GM12878 (cell line): ENCODE measurements at regions not wholly inside any gene's neighbourhood (a gene's known extent, or its start where the extent isn't known, plus 50 kb on each side); places are given as distances from the start of the nearest gene placed in this dataset.

Experiments
- ATAC-seq: fragments of 200-7000 bp; cut with Tn5 transposase; 3 replicates; pipeline ENCODE4 v1.9.1; 2020; ENCODE audit warnings: mild to moderate bottlenecking, moderate library complexity
- BruUV-seq: library from RNA; stranded (reverse); fragments of 400-500 nt; replicated peaks from 2 replicates; lab custom pipeline; 2021; lab: Mats Ljungman, UMichigan
- CTCF ChIA-PET: fragments of 300-600 bp; sonication (Branson Sonifier 250); formaldehyde crosslinking; extraction: SDS; loops from one replicate; lab custom pipeline; 2021; ENCODE audit warnings: inconsistent platforms; lab: Yijun Ruan, JAX
- POLR2A ChIA-PET: fragments of 350-600 bp; formaldehyde crosslinking; extraction: SDS; loops from one replicate; lab custom pipeline; 2021; ENCODE audit warnings: inconsistent platforms; lab: Charles Lee
- RAD21 ChIA-PET: fragments of 300-600 bp; sonication (Branson Sonifier 250); formaldehyde crosslinking; loops from one replicate; lab custom pipeline; 2023; ENCODE audit warnings: antibody characterized with exemption; ENCODE audit not compliant: unreplicated experiment; lab: Charles Lee
- SMC1A ChIA-PET: fragments of 300-600 bp; sonication (Branson Sonifier 250); formaldehyde crosslinking; loops from one replicate; lab custom pipeline; 2023; ENCODE audit not compliant: unreplicated experiment, uncharacterized antibody; lab: Charles Lee
- DNase-seq: peaks from one replicate; pipeline ENCODE4 v3.0.0-alpha.2; 2011; ENCODE audit warnings: low read depth, low spot score
- FAIRE-seq: peaks from 3 replicates; lab custom pipeline; 2011; peaks lifted over from hg19 to GRCh38; lab: Jason Lieb, UNC
- H2AFZ ChIP-seq: 2 replicates; pipeline ENCODE4 v1.6.0; 2011; ENCODE audit warnings: low read depth, low read length, control low read depth; ENCODE audit not compliant: control insufficient read depth
- H3K27ac ChIP-seq: 2 replicates; pipeline ENCODE4 v1.5.1; 2011; ENCODE audit warnings: control low read depth; ENCODE audit not compliant: control insufficient read depth, insufficient read depth
- H3K27me3 ChIP-seq, 2 experiments: replicated peaks in 1 of 2; 2 replicates each; pipeline versions ENCODE4 v1.6.0 to v1.6.1; 2011; ENCODE audit warnings: low read length in 1 of 2; ENCODE audit not compliant: control insufficient read depth in 2 of 2, insufficient read depth in 2 of 2
- H3K36me3 ChIP-seq, 2 experiments: 2 replicates each; pipeline ENCODE4 v1.5.1; 2011; ENCODE audit warnings: low read length in 1 of 2; ENCODE audit not compliant: control insufficient read depth in 2 of 2, insufficient read depth in 2 of 2
- H3K4me1 ChIP-seq: 2 replicates; pipeline ENCODE4 v1.6.1; 2011; ENCODE audit warnings: mild to moderate bottlenecking, low read length, moderate library complexity, mixed read lengths; ENCODE audit not compliant: control insufficient read depth, insufficient read depth
- H3K4me2 ChIP-seq: 2 replicates; pipeline ENCODE4 v1.6.0; 2011; ENCODE audit warnings: control low read depth; ENCODE audit not compliant: control insufficient read depth, insufficient read depth
- H3K4me3 ChIP-seq: fragments of 200-600 bp; sonication (generic); 2 replicates; pipeline ENCODE4 v1.5.1; 2016
- H3K79me2 ChIP-seq: 2 replicates; pipeline ENCODE4 v1.6.0; 2011; ENCODE audit warnings: low read length; ENCODE audit not compliant: control insufficient read depth, insufficient read depth
- H3K9ac ChIP-seq: 2 replicates; pipeline ENCODE4 v1.8.0; 2011; ENCODE audit warnings: low read length, control low read depth, mixed read lengths; ENCODE audit not compliant: control insufficient read depth, insufficient read depth
- H3K9me3 ChIP-seq: replicated peaks from 3 replicates; pipeline ENCODE4 v1.5.1; 2011; ENCODE audit warnings: mild to moderate bottlenecking, low read length; ENCODE audit not compliant: control insufficient read depth, insufficient read depth
- H4K20me1 ChIP-seq: 2 replicates; pipeline ENCODE4 v1.6.0; 2011; ENCODE audit not compliant: control insufficient read depth, insufficient read depth
- CHD1 ChIP-seq: IDR thresholded peaks from 2 replicates; pipeline ENCODE4 v1.6.1; 2012; ENCODE audit warnings: low read depth, low read length, improper control_type of control experiment
- IKZF1 ChIP-seq: fragments of 450-650 bp; conservative IDR thresholded peaks from 2 replicates; pipeline ENCODE4 v1.6.1; 2017; ENCODE audit warnings: antibody characterized with exemption, mild to moderate bottlenecking
- SRF ChIP-seq, 2 experiments: IDR thresholded peaks; 2 replicates each; pipeline ENCODE4 v1.6.1; 2011; ENCODE audit warnings: low read depth in 2 of 2, low read length in 2 of 2, mild to moderate bottlenecking in 1 of 2, moderate library complexity in 1 of 2
- ZNF207 ChIP-seq: fragments of 450-650 bp; IDR thresholded peaks from 2 replicates; pipeline ENCODE4 v1.6.1; 2014; ENCODE audit warnings: antibody characterized with exemption, mild to moderate bottlenecking, borderline replicate concordance
- ZZZ3 ChIP-seq: IDR thresholded peaks from 2 replicates; pipeline ENCODE4 v1.6.1; 2011; ENCODE audit warnings: low read depth; ENCODE audit not compliant: control insufficient read depth, insufficient read length
- WGBS: methylation state at CpG from one replicate; pipeline ENCODE4 v1.1.6; 2016; ENCODE audit warnings: low lambda C conversion rate; ENCODE audit not compliant: insufficient replicate concordance, insufficient coverage; ENCODE audit errors: missing lambda C conversion rate; 5-methylcytosine and 5-hydroxymethylcytosine counted together
- in situ Hi-C: fragments of 300-500 bp; cut with MboI; formaldehyde crosslinking; loops from 9 replicates; pipeline ENCODE4 v1.14.3; 2018; ENCODE audit warnings: mixed read lengths
- intact Hi-C: fragments of 100-400 bp; cut with micrococcal nuclease; formaldehyde crosslinking; loops from one replicate; pipeline ENCODE4 v1.14.2; 2022; ENCODE audit not compliant: unreplicated experiment
- TF ChIP-seq, protein P1 (sequence below): IDR thresholded peaks from 2 replicates; pipeline ENCODE4 v1.6.1; 2012; ENCODE audit warnings: low read depth, low read length, improper control_type of control experiment
- TF ChIP-seq, protein P2 (sequence below): IDR thresholded peaks from 2 replicates; pipeline ENCODE4 v1.6.1; 2012; ENCODE audit warnings: low read depth, low read length, improper control_type of control experiment
- TF ChIP-seq, protein P3 (sequence below): IDR thresholded peaks from 2 replicates; pipeline ENCODE4 v1.6.1; 2012; ENCODE audit warnings: improper control_type of control experiment, low read depth, low read length; ENCODE audit not compliant: insufficient replicate concordance

DNA sequence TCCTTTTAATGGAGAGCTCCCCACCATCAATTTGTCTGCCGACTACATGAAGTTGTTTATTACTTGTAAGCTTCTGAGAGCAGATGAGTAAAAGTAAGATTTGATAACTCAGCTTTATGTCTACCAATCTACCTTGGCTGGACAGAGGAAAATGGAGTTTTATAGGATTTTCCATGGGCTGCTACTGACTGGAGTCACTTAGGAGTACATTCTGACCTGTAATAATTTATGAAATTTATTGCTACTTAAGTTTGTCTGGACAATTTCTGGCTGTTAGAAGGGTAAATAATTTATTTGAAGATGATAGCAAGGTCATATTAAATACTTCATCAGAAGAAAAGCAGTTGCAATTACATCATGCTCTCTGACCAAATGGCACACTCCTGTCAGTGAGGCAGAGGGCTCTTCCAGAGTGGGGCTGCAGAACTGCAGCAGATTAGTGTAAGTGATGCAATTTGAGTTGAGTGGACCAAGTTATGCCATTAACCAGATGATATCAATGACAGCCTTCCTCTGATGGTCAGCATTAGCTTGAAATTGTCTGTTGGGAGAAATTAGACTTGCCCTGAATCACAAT lies 736.7 kb upstream of the PTBP2 start:
- no peak for FAIRE-seq
- Histone ChIP-seq H3K27ac (no peak overlapping the region), H3K79me2 (no peaks in the 10 kb centered on the region), H2AFZ (no peak overlapping the region), H3K4me3 (no peak overlapping the region), H3K9ac (no peak overlapping the region), H3K36me3 (no peaks in the 10 kb centered on the region), H3K4me2 (no peak overlapping the region), H3K4me1 (no peaks in the 10 kb centered on the region), H4K20me1 (no peaks in the 10 kb centered on the region), H3K27me3 (no peaks in the 10 kb centered on the region), H3K9me3 (no peaks in the 10 kb centered on the region)
- no peak for DNase-seq
- no TSS peak for BruUV-seq
- intact Hi-C loops (no loop called here), in situ Hi-C loops (no loop called here)
- POLR2A ChIA-PET, result no interaction called here
- CTCF ChIA-PET, result no interaction called here
- no peak for ATAC-seq
- 0% methylated on average over 1 of the region's 1 CpG for WGBS
- TF ChIP-seq, protein P1, sequence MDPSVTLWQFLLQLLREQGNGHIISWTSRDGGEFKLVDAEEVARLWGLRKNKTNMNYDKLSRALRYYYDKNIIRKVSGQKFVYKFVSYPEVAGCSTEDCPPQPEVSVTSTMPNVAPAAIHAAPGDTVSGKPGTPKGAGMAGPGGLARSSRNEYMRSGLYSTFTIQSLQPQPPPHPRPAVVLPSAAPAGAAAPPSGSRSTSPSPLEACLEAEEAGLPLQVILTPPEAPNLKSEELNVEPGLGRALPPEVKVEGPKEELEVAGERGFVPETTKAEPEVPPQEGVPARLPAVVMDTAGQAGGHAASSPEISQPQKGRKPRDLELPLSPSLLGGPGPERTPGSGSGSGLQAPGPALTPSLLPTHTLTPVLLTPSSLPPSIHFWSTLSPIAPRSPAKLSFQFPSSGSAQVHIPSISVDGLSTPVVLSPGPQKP, result no peak
- no peak for TF ChIP-seq ZNF207
- TF ChIP-seq ZZZ3, result no peak
- SMC1A ChIA-PET, result interaction anchor here (0.7 kb wide), 1 partner anchor 21 kb away, joined by 3 read pairs; no protein-coding TSS in a partner anchor
- RAD21 ChIA-PET, result no interaction called here

DNA sequence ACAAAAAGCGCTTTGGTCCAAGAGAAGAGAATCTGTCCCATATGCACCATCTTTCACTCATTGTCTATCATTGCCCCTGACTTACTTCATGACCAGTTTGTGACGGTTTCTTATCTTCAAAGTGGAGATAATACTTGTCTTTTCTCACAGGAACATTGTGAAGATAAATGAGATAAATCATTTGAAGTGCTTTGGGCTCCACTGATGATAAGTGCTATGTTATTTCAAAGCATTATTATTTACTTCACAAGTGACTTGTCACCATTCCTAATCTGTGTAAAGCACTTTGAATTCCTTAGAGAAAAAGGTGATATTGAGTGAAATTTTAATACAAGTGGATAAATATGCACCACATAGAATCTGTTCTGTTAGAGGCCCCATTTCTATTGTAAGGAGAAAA lies 731.6 kb upstream of the PTBP2 start:
- no peaks in the 10 kb centered on the region for H4K20me1 ChIP-seq
- ChIA-PET RAD21 (no interaction called here), CTCF (no interaction called here), POLR2A (no interaction called here), SMC1A (no interaction called here)
- H3K36me3 ChIP-seq, result no peaks in the 10 kb centered on the region
- ATAC-seq (no peak), DNase-seq (no peak), FAIRE-seq (no peak)
- intact Hi-C loops, result no loop called here
- no peaks in the 10 kb centered on the region for H3K4me1 ChIP-seq
- no peak overlapping the region for H3K4me2 ChIP-seq
- H3K27ac ChIP-seq, result no peak overlapping the region
- no peaks in the 10 kb centered on the region for H3K9me3 ChIP-seq
- no TSS peak for BruUV-seq
- WGBS, result 26% methylated on average over 2 of the region's 2 CpGs
- in situ Hi-C loops, result no loop called here
- no peaks in the 10 kb centered on the region for H3K79me2 ChIP-seq
- no peak overlapping the region for H3K9ac ChIP-seq
- no peak overlapping the region for H3K4me3 ChIP-seq
- H2AFZ ChIP-seq, result no peak overlapping the region
- no peaks in the 10 kb centered on the region for H3K27me3 ChIP-seq
- TF ChIP-seq CHD1 (no peak), IKZF1 (no peak), SRF (IDR thresholded peaks at IDR 0.05; ENCODE audit: low read depth in 2 of 2, low read length in 2 of 2) (no peak)
- TF ChIP-seq, protein P2, sequence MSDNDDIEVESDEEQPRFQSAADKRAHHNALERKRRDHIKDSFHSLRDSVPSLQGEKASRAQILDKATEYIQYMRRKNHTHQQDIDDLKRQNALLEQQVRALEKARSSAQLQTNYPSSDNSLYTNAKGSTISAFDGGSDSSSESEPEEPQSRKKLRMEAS, result no peak
- TF ChIP-seq, protein P3, sequence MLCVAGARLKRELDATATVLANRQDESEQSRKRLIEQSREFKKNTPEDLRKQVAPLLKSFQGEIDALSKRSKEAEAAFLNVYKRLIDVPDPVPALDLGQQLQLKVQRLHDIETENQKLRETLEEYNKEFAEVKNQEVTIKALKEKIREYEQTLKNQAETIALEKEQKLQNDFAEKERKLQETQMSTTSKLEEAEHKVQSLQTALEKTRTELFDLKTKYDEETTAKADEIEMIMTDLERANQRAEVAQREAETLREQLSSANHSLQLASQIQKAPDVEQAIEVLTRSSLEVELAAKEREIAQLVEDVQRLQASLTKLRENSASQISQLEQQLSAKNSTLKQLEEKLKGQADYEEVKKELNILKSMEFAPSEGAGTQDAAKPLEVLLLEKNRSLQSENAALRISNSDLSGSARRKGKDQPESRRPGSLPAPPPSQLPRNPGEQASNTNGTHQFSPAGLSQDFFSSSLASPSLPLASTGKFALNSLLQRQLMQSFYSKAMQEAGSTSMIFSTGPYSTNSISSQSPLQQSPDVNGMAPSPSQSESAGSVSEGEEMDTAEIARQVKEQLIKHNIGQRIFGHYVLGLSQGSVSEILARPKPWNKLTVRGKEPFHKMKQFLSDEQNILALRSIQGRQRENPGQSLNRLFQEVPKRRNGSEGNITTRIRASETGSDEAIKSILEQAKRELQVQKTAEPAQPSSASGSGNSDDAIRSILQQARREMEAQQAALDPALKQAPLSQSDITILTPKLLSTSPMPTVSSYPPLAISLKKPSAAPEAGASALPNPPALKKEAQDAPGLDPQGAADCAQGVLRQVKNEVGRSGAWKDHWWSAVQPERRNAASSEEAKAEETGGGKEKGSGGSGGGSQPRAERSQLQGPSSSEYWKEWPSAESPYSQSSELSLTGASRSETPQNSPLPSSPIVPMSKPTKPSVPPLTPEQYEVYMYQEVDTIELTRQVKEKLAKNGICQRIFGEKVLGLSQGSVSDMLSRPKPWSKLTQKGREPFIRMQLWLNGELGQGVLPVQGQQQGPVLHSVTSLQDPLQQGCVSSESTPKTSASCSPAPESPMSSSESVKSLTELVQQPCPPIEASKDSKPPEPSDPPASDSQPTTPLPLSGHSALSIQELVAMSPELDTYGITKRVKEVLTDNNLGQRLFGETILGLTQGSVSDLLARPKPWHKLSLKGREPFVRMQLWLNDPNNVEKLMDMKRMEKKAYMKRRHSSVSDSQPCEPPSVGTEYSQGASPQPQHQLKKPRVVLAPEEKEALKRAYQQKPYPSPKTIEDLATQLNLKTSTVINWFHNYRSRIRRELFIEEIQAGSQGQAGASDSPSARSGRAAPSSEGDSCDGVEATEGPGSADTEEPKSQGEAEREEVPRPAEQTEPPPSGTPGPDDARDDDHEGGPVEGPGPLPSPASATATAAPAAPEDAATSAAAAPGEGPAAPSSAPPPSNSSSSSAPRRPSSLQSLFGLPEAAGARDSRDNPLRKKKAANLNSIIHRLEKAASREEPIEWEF, result no peak
